GM12801 (cell line): ENCODE measurements at regions not wholly inside any gene's neighbourhood (a gene's known extent, or its start where the extent isn't known, plus 50 kb on each side); places are given as distances from the start of the nearest gene placed in this dataset.

Experiments
- TF ChIP-seq, protein P1 (sequence below): IDR thresholded peaks from one replicate; pipeline ENCODE4 v1.5.1; 2011; ENCODE audit warnings: control low read depth; ENCODE audit not compliant: insufficient read length; ENCODE audit errors: extremely low read depth

DNA sequence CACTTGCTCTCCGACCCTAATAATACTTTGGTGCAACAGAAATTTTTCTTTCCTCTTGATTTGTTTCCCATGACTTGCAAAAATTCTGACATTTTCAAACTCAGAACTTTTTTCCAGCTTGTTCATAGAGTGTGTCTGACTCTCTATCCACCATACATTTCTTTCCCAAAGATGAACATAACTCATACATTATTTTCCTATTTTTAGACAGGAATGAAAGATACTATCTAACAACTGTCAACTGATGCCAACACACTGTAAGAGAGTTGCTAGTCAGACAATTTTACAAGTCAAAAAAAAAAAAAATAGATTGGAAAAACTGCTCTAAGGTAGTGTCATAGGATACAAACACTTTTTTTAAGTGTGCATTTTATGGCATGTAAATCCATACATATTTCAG is 1001.0 kb upstream of the WWC1 start:
- TF ChIP-seq, protein P1, sequence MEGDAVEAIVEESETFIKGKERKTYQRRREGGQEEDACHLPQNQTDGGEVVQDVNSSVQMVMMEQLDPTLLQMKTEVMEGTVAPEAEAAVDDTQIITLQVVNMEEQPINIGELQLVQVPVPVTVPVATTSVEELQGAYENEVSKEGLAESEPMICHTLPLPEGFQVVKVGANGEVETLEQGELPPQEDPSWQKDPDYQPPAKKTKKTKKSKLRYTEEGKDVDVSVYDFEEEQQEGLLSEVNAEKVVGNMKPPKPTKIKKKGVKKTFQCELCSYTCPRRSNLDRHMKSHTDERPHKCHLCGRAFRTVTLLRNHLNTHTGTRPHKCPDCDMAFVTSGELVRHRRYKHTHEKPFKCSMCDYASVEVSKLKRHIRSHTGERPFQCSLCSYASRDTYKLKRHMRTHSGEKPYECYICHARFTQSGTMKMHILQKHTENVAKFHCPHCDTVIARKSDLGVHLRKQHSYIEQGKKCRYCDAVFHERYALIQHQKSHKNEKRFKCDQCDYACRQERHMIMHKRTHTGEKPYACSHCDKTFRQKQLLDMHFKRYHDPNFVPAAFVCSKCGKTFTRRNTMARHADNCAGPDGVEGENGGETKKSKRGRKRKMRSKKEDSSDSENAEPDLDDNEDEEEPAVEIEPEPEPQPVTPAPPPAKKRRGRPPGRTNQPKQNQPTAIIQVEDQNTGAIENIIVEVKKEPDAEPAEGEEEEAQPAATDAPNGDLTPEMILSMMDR: no peak

DNA sequence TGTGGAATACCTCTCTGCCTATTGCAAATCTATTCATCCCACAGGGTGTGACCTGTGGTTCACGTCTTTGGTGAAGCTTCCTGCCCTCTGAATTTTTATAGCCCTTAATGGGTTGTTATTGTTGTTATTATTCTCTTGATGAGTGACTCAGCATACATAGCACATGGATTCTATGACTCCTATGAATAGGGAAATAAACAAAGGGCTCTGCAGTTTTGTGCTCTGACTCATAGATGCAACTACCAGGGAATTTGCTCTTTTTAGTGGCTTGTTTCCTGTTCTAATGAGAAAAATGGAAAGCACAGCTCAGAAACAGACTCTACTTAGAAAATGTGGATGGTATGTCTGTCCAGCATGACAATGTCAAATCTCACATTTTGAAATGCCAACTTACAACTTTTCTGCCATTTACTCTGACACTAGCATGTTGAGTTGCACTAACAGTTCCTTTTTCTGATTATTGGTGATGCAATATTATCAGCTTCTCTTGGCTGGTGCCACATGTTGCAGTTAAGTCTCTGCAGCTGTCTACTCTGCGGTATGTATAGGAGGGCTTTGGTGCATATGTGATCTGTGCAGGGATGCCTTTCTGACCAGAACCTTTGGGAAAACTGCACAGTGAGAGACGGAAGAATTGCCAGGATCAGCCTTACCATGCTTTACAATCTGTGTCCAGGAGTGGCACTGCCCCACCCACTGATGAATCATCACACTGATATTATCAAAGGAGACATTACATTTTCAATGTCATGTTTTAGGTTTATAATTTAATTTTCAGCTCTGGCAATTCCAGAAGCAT is 996.4 kb upstream of the WWC1 start:
- TF ChIP-seq, protein P1: no peak

DNA sequence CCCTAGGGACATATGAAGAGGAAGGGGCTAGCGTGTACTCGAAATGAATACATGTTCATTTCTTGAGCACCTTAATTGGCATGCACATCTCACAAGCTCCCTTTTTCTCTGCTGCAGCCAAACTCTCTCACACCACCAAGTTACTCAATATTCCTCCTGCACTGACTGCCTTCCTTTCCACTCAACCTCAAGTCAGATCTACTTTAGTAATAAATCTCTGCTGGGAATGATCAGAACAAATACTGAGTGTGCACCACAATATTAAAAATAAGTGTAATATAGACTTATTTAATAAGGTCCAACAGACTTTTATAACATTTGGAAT is 995.8 kb upstream of the WWC1 start:
- TF ChIP-seq, protein P1: no peak

DNA sequence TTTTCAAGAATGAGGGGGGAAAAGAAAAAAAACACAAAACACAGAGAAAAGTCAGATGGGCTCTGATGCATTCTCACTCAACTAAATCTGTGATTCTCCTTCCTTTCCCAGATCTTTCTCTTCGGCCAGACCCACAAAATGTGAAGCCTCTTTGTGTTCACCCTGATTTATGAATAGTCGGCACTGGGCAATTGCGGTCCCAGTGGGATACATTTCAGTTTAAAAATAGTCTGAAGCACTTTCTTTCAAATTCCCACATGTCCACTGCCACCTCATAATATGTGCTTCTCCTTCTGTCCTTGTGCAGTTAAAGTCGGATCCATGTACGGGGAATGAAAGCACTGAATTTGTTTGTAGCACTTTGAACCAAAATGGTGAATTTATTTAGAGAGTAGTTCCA is 995.4 kb upstream of the WWC1 start:
- TF ChIP-seq, protein P1: no peak

DNA sequence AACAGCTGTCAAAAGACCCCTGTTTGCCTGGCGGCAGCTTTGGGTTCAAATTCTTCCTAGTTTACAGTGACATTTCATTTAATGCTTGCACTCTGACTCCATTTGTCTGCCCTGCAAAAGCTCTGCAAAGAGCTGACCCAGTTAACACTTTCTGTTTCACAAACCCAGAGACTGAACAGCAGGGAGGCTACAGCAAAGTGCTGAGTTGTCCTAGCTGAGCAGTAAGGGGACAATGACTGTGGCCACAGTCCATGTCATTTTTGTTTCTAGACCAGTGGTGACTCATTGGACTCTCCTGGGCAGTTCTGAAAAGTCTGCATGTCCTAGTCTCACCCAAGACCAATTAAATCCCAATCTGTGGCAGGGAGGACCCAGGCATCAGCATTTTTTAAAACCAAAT is 994.8 kb upstream of the WWC1 start:
- TF ChIP-seq, protein P1: no peak

DNA sequence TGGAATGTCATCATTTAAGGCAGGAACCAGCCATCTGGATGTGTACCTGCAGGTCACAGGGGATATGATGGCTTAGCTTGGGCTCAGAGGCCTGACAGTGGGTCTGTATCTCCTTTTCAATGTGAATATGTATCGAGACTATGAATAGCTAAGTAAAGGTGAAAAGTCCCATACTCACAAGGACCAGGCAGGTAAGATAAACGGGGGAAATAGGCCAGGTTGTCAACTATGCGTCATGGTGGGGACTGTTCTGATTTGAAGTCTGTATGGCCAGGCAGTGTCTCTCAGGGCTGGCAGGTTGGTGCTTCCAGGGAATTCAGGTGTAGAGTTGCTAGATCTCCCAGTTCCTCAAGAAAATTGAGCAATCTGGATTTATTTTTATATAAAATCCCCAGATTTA is 987.9 kb upstream of the WWC1 start:
- TF ChIP-seq, protein P1: no peak

DNA sequence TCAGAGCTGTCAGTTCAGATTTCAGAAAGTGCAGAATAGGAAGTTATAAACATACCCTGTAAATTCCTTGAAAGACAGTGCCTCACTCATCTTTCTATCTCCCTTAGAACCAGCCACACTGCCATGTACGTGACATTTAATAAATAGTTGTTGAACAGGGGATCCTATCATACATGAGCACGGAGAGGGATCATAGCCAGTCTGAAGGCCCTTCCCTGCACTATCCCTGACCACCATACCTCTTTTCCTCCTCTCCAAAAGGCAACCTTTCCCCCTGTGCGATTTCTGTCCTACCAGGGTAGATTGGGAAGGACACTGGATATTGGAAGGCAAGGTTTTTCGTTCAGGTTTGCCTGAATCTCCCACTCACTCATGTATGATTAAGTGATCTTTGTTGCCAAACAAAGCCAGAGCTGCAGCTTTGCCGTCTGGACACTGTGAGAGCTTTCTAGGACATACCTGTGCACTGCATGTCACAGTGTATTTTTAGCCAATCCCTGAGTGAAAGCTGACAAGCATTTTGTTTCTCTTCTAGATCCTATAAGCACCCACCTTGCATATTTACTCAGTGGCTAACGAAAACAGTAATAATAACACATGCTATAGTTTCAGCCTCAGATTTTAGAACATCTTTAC is 986.5 kb upstream of the WWC1 start:
- TF ChIP-seq, protein P1: no peak
